HG03095 (cell line): ENCODE measurements at regions not wholly inside any gene's neighbourhood (a gene's known extent, or its start where the extent isn't known, plus 50 kb on each side); places are given as distances from the start of the nearest gene placed in this dataset.

Experiments used
- ATAC-seq: cut with Tn5 transposase; IDR thresholded peaks from one replicate; pipeline ENCODE4 v1.9.1; 2021; ENCODE audit warnings: moderate library complexity; ENCODE audit not compliant: unreplicated experiment

- no peak for ATAC-seq
Observed at GRCh38 chr4:125365731-125366130, 51.0 kb downstream of the FAT4 start.

GRCh38 chr4:125368146-125368545, 53.4 kb downstream of the FAT4 start:
- ATAC-seq = no peak

GRCh38 chr4:125368671-125369081, 53.9 kb downstream of the FAT4 start:
- no peak for ATAC-seq

- ATAC-seq = no peak
Observed at GRCh38 chr4:125369098-125369497, 54.3 kb downstream of the FAT4 start.

- ATAC-seq = no peak
Observed at GRCh38 chr4:125370478-125370877, 55.7 kb downstream of the FAT4 start.

- no peak for ATAC-seq
Observed at GRCh38 chr4:125382995-125383394, 68.2 kb downstream of the FAT4 start.

- no peak for ATAC-seq
Observed at GRCh38 chr4:125387770-125388169, 73.0 kb downstream of the FAT4 start.

GRCh38 chr4:125388613-125389012, 73.9 kb downstream of the FAT4 start:
- no peak for ATAC-seq

GRCh38 chr4:125389713-125390112, 75.0 kb downstream of the FAT4 start:
- no peak for ATAC-seq

- ATAC-seq = no peak
Observed at GRCh38 chr4:125390126-125390525, 75.4 kb downstream of the FAT4 start.

GRCh38 chr4:125390727-125391126, 76.0 kb downstream of the FAT4 start:
- ATAC-seq = no peak

GRCh38 chr4:125392694-125393093, 77.9 kb downstream of the FAT4 start:
- no peak for ATAC-seq

- no peak for ATAC-seq
Observed at GRCh38 chr4:125393825-125394224, 79.1 kb downstream of the FAT4 start.

- no peak for ATAC-seq
Observed at GRCh38 chr4:125397226-125397625, 82.5 kb downstream of the FAT4 start.

GRCh38 chr4:125398263-125399002, 83.7 kb downstream of the FAT4 start:
- no peak for ATAC-seq

GRCh38 chr4:125400756-125401155, 86.0 kb downstream of the FAT4 start:
- ATAC-seq = no peak

- ATAC-seq = no peak
Observed at GRCh38 chr4:125401784-125402183, 87.0 kb downstream of the FAT4 start.

- no peak for ATAC-seq
Observed at GRCh38 chr4:125420526-125420925, 105.8 kb downstream of the FAT4 start.

GRCh38 chr4:125421547-125421946, 106.8 kb downstream of the FAT4 start:
- ATAC-seq = no peak

GRCh38 chr4:125423124-125423523, 108.4 kb downstream of the FAT4 start:
- no peak for ATAC-seq

GRCh38 chr4:125428832-125429231, 114.1 kb downstream of the FAT4 start:
- ATAC-seq = no peak

GRCh38 chr4:125430086-125430485, 115.3 kb downstream of the FAT4 start:
- no peak for ATAC-seq

GRCh38 chr4:125432078-125432477, 117.3 kb downstream of the FAT4 start:
- ATAC-seq = no peak
